ENCODE measurements at regions not wholly inside any gene's neighbourhood (a gene's known extent, or its start where the extent isn't known, plus 50 kb on each side); places are given as distances from the start of the nearest gene placed in this dataset.

GRCh38 chr2:237150186-237150585, 64.5 kb downstream of the COPS8 start:
- DNase-seq, result no peak

- DNase-seq, result no peak
Observed at GRCh38 chr2:237150831-237151375, 65.2 kb downstream of the COPS8 start.

GRCh38 chr2:237152361-237152760, 66.7 kb downstream of the COPS8 start:
- DNase-seq, result no peak

- no peak for DNase-seq
Observed at GRCh38 chr2:237153181-237153580, 67.5 kb downstream of the COPS8 start.

- peak; percentile 32 for DNase-seq
Observed at GRCh38 chr2:237154082-237154638, 68.5 kb downstream of the COPS8 start.

GRCh38 chr2:237154884-237155851, 69.5 kb downstream of the COPS8 start:
- no peak for DNase-seq

- no peak for DNase-seq
Observed at GRCh38 chr2:237156031-237156856, 70.6 kb downstream of the COPS8 start.

GRCh38 chr2:237156857-237157779, 71.4 kb downstream of the COPS8 start:
- no peak for DNase-seq

GRCh38 chr2:237157780-237158102, 72.1 kb downstream of the COPS8 start:
- no peak for DNase-seq

GRCh38 chr2:237158194-237158593, 72.5 kb downstream of the COPS8 start:
- no peak for DNase-seq

- no peak for DNase-seq
Observed at GRCh38 chr2:237159006-237159911, 73.6 kb downstream of the COPS8 start.

- no peak for DNase-seq
Observed at GRCh38 chr2:237160271-237160919, 74.7 kb downstream of the COPS8 start.

- DNase-seq, result no peak
Observed at GRCh38 chr2:237161189-237161588, 75.5 kb downstream of the COPS8 start.

GRCh38 chr2:237162959-237163358, 77.3 kb downstream of the COPS8 start:
- no peak for DNase-seq

- no peak for DNase-seq
Observed at GRCh38 chr2:237164474-237165042, 78.9 kb downstream of the COPS8 start.

- no peak for DNase-seq
Observed at GRCh38 chr2:237165405-237166276, 80.0 kb downstream of the COPS8 start.

GRCh38 chr2:237167038-237167437, 81.3 kb downstream of the COPS8 start:
- no peak for DNase-seq

GRCh38 chr2:237167934-237168333, 82.2 kb downstream of the COPS8 start:
- DNase-seq, result no peak

- DNase-seq, result no peak
Observed at GRCh38 chr2:237170020-237170419, 84.3 kb downstream of the COPS8 start.

Data from CD4-positive, alpha-beta T cell treated with Interferon gamma for 1 hour (primary cell).